ENCODE measurements at regions not wholly inside any gene's neighbourhood (a gene's known extent, or its start where the extent isn't known, plus 50 kb on each side); places are given as distances from the start of the nearest gene placed in this dataset.

GRCh38 chr5:88140856-88141752 lies 127.5 kb downstream of the TMEM161B start:
- ATAC-seq (peak; percentile 99), FAIRE-seq (peak; percentile 92), DNase-seq (ENCODE audit: extremely low read depth in 1 of 4, low spot score in 3 of 4) (peak; percentile 96)
- Histone ChIP-seq H2AFZ (ENCODE audit: low read depth, low read length) (peak overlapping the region; percentile 94), H3K4me3 (peak overlapping the region; percentile 46), H3K36me3 (ENCODE audit: control insufficient read depth, insufficient read depth, low read length) (no peaks in the 10 kb centered on the region), H3K27ac (ENCODE audit: extremely low read depth, low read depth, low read length) (peak overlapping the region; percentile 28; the same call in 1 of the 3 replicates), H3K9ac (ENCODE audit: insufficient read depth in 1 of 2, low read depth in 2 of 2, low read length in 2 of 2) (peak overlapping the region; percentile 48 to 87; a peak in 2 of 4 replicates), H3K4me1 (replicated peaks in 1 of 2; ENCODE audit: control insufficient read depth in 2 of 2, insufficient read depth in 2 of 2, low read length in 2 of 2) (peaks cover 3 to 7% of the 10 kb centered on the region in 2 experiments; a peak in 4 of 5 replicates), H3K4me2 (ENCODE audit: insufficient read depth, low read length) (peak overlapping the region; percentile 92), H3K9me3 (replicated peaks; ENCODE audit: control insufficient read depth, insufficient read depth, low read depth, low read length) (no peaks in the 10 kb centered on the region), H3K79me2 (ENCODE audit: control insufficient read depth, insufficient read depth, low read length) (no peaks in the 10 kb centered on the region), H3K9me1 (ENCODE audit: control insufficient read depth, insufficient read depth, low read length) (no peaks in the 10 kb centered on the region), H3K27me3 (ENCODE audit: control insufficient read depth in 2 of 2, insufficient read depth in 2 of 2, low read length in 2 of 2) (peaks cover 23 to 30% of the 10 kb centered on the region in 2 experiments; a peak in 4 of 5 replicates), H4K20me1 (replicated peaks; ENCODE audit: control insufficient read depth, insufficient read depth, low read length) (no peaks in the 10 kb centered on the region)
- intact Hi-C loops (cut with micrococcal nuclease) = loop anchor here (5.0 to 10.0 kb wide), 5 partner anchors 126 to 541 kb away; partner anchors contain the start of gene TMEM161B
- BruUV-seq (replicated peaks) = no TSS peak
- in situ Hi-C loops (cut with MboI) = loop anchor here (10.0 kb wide), 1 partner anchor 534 kb away; no protein-coding TSS in a partner anchor
- ChIA-PET CTCF (ENCODE audit: low intra/inter-chr PET ratio) (no interaction called here), POLR2A (interaction anchor here (0.6 kb wide), 1 partner anchor 135 kb away, joined by 3 read pairs; no protein-coding TSS in a partner anchor)
- WGBS (ENCODE audit: insufficient coverage, low coverage, missing lambda C conversion rate) = 2% methylated on average over 20 of the region's 49 CpGs
- no peak for TF ChIP-seq ETV6 (IDR thresholded peaks at IDR 0.05; ENCODE audit: borderline replicate concordance in 1 of 2, low read depth in 2 of 2, low read length in 1 of 2)
- TF ChIP-seq ETV6 (CRISPR knock-in tag; IDR thresholded peaks at IDR 0.05; ENCODE audit: borderline replicate concordance) = no peak
- no peak for TF ChIP-seq SNIP1 (IDR thresholded peaks at IDR 0.05; ENCODE audit: low read depth)
- TF ChIP-seq ARID2 (IDR thresholded peaks at IDR 0.05) = no peak
- TF ChIP-seq ZKSCAN1 (IDR thresholded peaks at IDR 0.05; ENCODE audit: low read depth, low read length) = no peak
- TF ChIP-seq ZNF263 (CRISPR knock-in tag; IDR thresholded peaks at IDR 0.05; ENCODE audit: borderline replicate concordance) = peak; percentile 99
- TF ChIP-seq, protein P1, sequence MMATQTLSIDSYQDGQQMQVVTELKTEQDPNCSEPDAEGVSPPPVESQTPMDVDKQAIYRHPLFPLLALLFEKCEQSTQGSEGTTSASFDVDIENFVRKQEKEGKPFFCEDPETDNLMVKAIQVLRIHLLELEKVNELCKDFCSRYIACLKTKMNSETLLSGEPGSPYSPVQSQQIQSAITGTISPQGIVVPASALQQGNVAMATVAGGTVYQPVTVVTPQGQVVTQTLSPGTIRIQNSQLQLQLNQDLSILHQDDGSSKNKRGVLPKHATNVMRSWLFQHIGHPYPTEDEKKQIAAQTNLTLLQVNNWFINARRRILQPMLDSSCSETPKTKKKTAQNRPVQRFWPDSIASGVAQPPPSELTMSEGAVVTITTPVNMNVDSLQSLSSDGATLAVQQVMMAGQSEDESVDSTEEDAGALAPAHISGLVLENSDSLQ (IDR thresholded peaks at IDR 0.05) = peak; percentile 39
- no peak for TF ChIP-seq SMARCA4 (IDR thresholded peaks at IDR 0.05)
- peak; percentile 93 to 95 for TF ChIP-seq MAZ (CRISPR knock-in tag; conservative IDR thresholded peaks at IDR 0.05 in 1 of 2, IDR thresholded peaks at IDR 0.05 in 1 of 2)
- peak; percentile 47 for TF ChIP-seq PCBP1 (IDR thresholded peaks at IDR 0.05; ENCODE audit: low read depth, low read length, poor library complexity, severe bottlenecking)
- peak in 1 of 2 experiments; percentile 50 for TF ChIP-seq E2F6 (IDR thresholded peaks at IDR 0.05; ENCODE audit: borderline replicate concordance in 1 of 2, extremely low read depth in 1 of 2, insufficient read depth in 1 of 2, insufficient read length in 1 of 2, low read depth in 1 of 2, low read length in 1 of 2, poor library complexity in 1 of 2, severe bottlenecking in 1 of 2)
- peak; percentile 22 for TF ChIP-seq NFYB (IDR thresholded peaks at IDR 0.05; ENCODE audit: extremely low read depth, insufficient read length)
- TF ChIP-seq ZHX1 (conservative IDR thresholded peaks at IDR 0.05; ENCODE audit: low read length) = no peak
- TF ChIP-seq ZNF445 (CRISPR knock-in tag; IDR thresholded peaks at IDR 0.05; ENCODE audit: low read depth) = no peak
- no peak for TF ChIP-seq MAFF (IDR thresholded peaks at IDR 0.05; ENCODE audit: low read length)

Data from K562 (cell line).